KMS-11 (cell line): ENCODE measurements at regions not wholly inside any gene's neighbourhood (a gene's known extent, or its start where the extent isn't known, plus 50 kb on each side); places are given as distances from the start of the nearest gene placed in this dataset.
"Not testable (repeated sequence)": the region's sequence is repeated elsewhere in the genome, so short reads cannot be mapped to it uniquely, and the experiment has no call there.

ENCODE experiments used
- H2AFZ ChIP-seq: fragments of 200-600 bp; sonication (generic); 2 replicates; pipeline ENCODE4 v1.6.1; 2016; ENCODE audit warnings: antibody characterized with exemption, mixed run types, low read depth
- H3K27ac ChIP-seq: fragments of 200-600 bp; sonication (generic); 2 replicates; pipeline ENCODE4 v1.6.1; 2016; ENCODE audit warnings: mild to moderate bottlenecking, mixed run types
- H3K27me3 ChIP-seq: fragments of 200-600 bp; sonication (generic); 2 replicates; pipeline ENCODE4 v1.6.1; 2017; ENCODE audit warnings: mild to moderate bottlenecking, low read depth, mixed run types, moderate library complexity; ENCODE audit not compliant: insufficient read depth
- H3K36me3 ChIP-seq: fragments of 200-600 bp; sonication (generic); 2 replicates; pipeline ENCODE4 v1.6.1; 2017; ENCODE audit warnings: mild to moderate bottlenecking, mixed run types; ENCODE audit not compliant: insufficient read depth
- H3K4me1 ChIP-seq: fragments of 200-600 bp; sonication (generic); 2 replicates; pipeline ENCODE4 v1.6.1; 2016; ENCODE audit warnings: mild to moderate bottlenecking, low read depth, mixed run types; ENCODE audit not compliant: poor library complexity, severe bottlenecking
- H3K4me2 ChIP-seq: fragments of 200-600 bp; sonication (generic); 2 replicates; pipeline ENCODE4 v1.7.0; 2016; ENCODE audit warnings: mild to moderate bottlenecking, mixed run types
- H3K4me3 ChIP-seq: fragments of 200-600 bp; sonication (generic); IDR thresholded peaks from 2 replicates; pipeline ENCODE4 v1.6.1; 2017; ENCODE audit warnings: low read depth, low read length, mixed read lengths; ENCODE audit not compliant: insufficient read depth
- H3K79me2 ChIP-seq: fragments of 200-600 bp; sonication (generic); 2 replicates; pipeline ENCODE4 v1.6.1; 2016; ENCODE audit warnings: low read depth, mixed run types; ENCODE audit not compliant: insufficient read depth
- H3K9ac ChIP-seq: fragments of 200-600 bp; sonication (generic); 2 replicates; pipeline ENCODE4 v1.6.1; 2016; ENCODE audit warnings: mild to moderate bottlenecking, mixed run types
- H4K20me1 ChIP-seq: fragments of 200-600 bp; sonication (generic); 2 replicates; pipeline ENCODE4 v1.6.1; 2016; ENCODE audit warnings: mild to moderate bottlenecking, mixed run types; ENCODE audit not compliant: insufficient read depth
- CTCF ChIP-seq: fragments of 200-600 bp; sonication (generic); conservative IDR thresholded peaks from 2 replicates; pipeline ENCODE4 v1.6.1; 2017; ENCODE audit warnings: low read depth, mild to moderate bottlenecking, antibody characterized with exemption, low read length, moderate library complexity, mixed read lengths

- Histone ChIP-seq H3K27ac (no peak overlapping the region), H3K9ac (no peak overlapping the region), H2AFZ (no peak overlapping the region), H3K79me2 (no peaks in the 10 kb centered on the region), H3K4me1 (no peaks in the 10 kb centered on the region), H3K4me2 (no peak overlapping the region), H3K27me3 (no peaks in the 10 kb centered on the region), H3K36me3 (no peaks in the 10 kb centered on the region), H4K20me1 (no peaks in the 10 kb centered on the region), H3K4me3 (no peak overlapping the region)
- TF ChIP-seq CTCF, result no peak
Measured at GRCh38 chr7:4468320-4469102, 213.6 kb upstream of the FOXK1 start.

GRCh38 chr7:4470246-4470645 lies 211.8 kb upstream of the FOXK1 start:
- Histone ChIP-seq H3K79me2 (no peaks in the 10 kb centered on the region), H2AFZ (no peak overlapping the region), H3K27me3 (no peaks in the 10 kb centered on the region), H3K36me3 (no peaks in the 10 kb centered on the region), H3K4me3 (no peak overlapping the region), H3K4me1 (no peaks in the 10 kb centered on the region), H3K9ac (no peak overlapping the region), H3K4me2 (no peak overlapping the region), H3K27ac (no peak overlapping the region), H4K20me1 (no peaks in the 10 kb centered on the region)
- no peak for TF ChIP-seq CTCF

DNA sequence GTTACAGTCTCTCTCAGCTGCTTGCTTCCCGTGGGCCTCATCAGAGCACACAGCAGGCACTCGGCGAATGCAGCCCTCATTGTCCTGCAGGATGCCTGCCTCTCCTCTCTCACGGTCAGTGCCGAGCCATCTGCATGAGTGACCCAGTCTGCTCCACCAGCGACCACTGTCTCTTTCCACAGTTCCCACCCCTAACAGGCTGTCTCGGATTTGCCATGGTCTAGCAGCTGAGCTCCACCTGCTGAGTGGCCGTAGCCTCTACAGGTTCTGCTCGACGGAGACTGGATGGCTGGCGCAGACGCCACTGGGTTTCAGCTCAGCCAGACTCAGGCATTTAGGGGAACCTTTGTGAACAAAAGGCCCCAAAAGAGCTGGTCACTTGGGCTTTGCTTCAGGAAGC lies 209.4 kb upstream of the FOXK1 start:
- Histone ChIP-seq H2AFZ (no peak overlapping the region), H3K4me3 (no peak overlapping the region), H3K36me3 (no peaks in the 10 kb centered on the region), H3K4me2 (no peak overlapping the region), H4K20me1 (no peaks in the 10 kb centered on the region), H3K27me3 (no peaks in the 10 kb centered on the region), H3K4me1 (no peaks in the 10 kb centered on the region), H3K27ac (no peak overlapping the region), H3K79me2 (no peaks in the 10 kb centered on the region), H3K9ac (no peak overlapping the region)
- TF ChIP-seq CTCF, result no peak

- Histone ChIP-seq H3K27ac (no peak overlapping the region), H3K4me3 (no peak overlapping the region), H2AFZ (no peak overlapping the region), H3K4me1 (no peaks in the 10 kb centered on the region), H3K79me2 (no peaks in the 10 kb centered on the region), H3K27me3 (no peaks in the 10 kb centered on the region), H3K36me3 (no peaks in the 10 kb centered on the region), H3K4me2 (no peak overlapping the region), H3K9ac (no peak overlapping the region), H4K20me1 (no peaks in the 10 kb centered on the region)
- peak; percentile 66 for TF ChIP-seq CTCF
Measured at GRCh38 chr7:4479367-4480039, 202.6 kb upstream of the FOXK1 start.

DNA sequence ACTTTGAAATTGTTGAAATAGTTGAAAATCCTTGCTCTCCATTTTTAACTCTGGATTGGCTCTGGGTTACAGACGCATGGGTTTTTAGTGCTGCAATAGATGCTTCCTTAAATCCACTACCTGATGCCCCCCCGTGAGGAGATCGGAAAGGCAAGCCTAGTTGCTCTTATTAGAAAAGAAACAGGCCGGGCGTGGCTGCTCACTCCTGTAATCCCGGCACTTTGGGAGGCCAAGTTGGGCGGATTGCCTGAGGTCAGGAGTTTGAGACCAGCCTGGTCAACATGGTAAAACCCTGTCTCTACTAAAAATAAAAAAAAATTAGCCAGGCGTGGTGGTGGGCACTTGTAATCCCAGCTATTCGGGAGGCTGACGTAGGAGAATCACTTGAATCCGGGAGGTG lies 202.0 kb upstream of the FOXK1 start:
- not testable (repeated sequence) for H3K4me2 ChIP-seq, H3K27me3 ChIP-seq, H2AFZ ChIP-seq, H3K4me1 ChIP-seq, H3K27ac ChIP-seq, H3K36me3 ChIP-seq, H4K20me1 ChIP-seq, H3K9ac ChIP-seq, H3K79me2 ChIP-seq, H3K4me3 ChIP-seq
